GM18517 (cell line): ENCODE measurements at regions not wholly inside any gene's neighbourhood (a gene's known extent, or its start where the extent isn't known, plus 50 kb on each side); places are given as distances from the start of the nearest gene placed in this dataset.
"Not testable (repeated sequence)": the region's sequence is repeated elsewhere in the genome, so short reads cannot be mapped to it uniquely, and the experiment has no call there.

Experiments used
- ATAC-seq: cut with Tn5 transposase; IDR thresholded peaks from one replicate; pipeline ENCODE4 v1.9.1; 2021; ENCODE audit warnings: mild to moderate bottlenecking, moderate library complexity; ENCODE audit not compliant: unreplicated experiment

DNA sequence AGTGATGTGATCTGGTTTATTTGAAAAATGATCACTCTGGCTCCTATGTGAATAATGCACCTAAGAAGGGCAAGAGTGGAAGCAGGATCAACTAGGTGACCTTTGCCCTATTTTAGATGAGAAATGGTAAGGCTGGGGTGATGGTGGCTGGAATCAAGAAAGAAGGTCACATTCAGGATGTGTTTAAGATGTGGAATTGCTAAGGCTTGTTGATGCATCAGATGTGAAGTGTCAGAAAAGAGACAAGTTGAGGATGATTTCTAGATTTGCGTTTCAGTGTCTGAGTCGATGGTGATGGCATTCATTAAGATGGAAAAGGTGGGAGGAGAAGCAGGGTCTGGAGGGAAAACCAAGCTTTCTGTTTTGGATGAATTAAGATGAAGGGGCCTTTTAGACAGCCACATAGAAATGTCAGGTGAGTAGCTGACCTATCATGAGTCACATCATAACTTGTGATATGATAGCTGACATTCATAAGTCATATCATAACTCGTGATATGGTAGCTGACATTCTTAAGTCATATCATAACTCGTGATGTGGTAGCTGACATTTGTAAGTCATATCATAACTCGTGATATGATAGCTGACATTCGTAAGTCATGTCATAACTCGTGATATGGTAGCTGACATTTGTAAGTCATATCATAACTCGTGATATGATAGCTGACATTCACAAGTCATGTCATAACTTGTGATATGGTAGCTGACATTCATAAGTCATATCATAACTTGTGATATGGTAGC lies 101.2 kb upstream of the SEC11C start:
- ATAC-seq, result no peak

DNA sequence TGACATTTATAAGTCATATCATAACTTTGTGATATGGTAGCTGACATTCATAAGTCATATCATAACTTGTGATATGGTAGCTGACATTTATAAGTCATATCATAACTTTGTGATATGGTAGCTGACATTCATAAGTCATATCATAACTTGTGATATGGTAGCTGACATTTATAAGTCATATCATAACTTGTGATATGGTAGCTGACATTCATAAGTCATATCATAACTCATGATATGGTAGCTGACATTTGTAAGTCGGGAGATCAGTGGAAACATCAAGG lies 100.7 kb upstream of the SEC11C start:
- not testable (repeated sequence) for ATAC-seq

- no peak for ATAC-seq
Observed at GRCh38 chr18:59039449-59039848, 100.2 kb upstream of the SEC11C start.

DNA sequence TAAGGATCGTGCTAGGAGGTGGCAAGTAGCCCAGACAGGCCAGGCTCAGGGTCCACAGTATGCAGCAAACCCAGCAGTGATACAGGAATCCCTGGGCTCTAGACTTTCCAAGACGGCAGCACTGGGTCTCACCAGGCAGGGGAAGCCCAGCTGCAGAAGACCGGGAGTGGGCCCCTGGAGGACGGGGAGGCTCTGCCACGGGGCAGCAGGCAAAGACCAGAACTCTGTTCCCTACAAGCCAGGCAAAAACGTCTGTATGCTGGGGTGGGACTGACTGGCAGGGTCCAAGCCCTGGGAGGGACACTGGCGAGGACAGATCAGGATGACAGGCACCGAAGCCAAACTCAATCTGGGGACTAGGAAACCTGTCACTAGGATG lies 98.9 kb upstream of the SEC11C start:
- no peak for ATAC-seq

- ATAC-seq, result no peak
Observed at GRCh38 chr18:59041296-59041695, 98.4 kb upstream of the SEC11C start.

- ATAC-seq, result no peak
Observed at GRCh38 chr18:59041819-59042815, 97.6 kb upstream of the SEC11C start.

DNA sequence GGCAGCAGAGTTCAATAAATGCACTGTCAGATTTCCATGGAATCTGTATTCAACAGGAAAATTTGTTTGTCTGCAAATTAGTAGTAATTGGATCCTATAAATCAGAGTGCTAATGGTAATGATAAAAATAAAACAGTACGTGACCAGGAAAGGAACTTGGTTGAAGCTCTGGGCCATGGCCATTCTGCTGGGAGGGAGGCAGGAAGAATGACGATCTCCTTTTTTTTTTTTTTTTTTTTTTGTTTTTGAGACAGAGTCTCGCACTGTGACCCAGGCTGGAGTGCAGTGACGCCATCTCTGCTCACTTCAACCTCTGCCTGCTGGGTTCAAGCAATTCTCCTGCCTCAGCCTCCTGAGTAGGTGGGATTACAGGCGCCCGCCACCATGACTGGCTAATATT lies 94.8 kb upstream of the SEC11C start:
- no peak for ATAC-seq

DNA sequence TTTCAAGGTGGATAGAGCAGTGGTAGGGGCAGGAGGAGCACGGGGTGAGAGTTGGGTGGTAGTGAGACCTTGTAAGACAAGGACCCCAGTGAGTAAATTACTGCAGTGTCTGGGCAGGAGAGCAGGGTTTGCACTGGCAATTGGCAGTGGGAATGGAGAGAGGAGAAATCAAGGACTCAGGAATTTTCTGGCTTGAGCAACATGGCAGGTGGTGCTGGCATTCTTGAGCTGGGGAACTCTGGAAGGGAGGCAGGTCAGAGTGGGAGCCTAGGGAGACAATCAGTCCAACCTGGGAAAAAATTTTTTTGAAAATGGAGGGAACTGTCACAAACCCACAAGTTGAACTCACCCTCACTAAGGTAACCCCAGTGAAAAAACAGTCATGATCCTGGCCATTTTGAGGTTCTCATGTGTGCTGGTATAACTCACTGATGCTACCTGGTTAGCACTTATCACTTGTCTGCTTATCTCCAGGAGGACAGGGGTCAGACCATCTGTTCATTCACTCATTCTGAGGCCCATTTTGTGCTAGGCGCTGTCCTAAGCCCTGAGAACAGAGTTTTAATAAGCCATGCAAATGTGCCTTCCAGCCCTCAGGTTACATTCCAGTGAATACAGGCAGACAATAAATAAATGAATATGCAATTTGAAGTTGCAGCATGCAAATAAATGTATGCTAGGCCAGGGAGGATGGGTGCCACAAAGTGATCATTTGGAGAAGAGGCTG lies 92.2 kb upstream of the SEC11C start:
- ATAC-seq, result no peak

GRCh38 chr18:59048048-59048363 lies 91.7 kb upstream of the SEC11C start:
- no peak for ATAC-seq

DNA sequence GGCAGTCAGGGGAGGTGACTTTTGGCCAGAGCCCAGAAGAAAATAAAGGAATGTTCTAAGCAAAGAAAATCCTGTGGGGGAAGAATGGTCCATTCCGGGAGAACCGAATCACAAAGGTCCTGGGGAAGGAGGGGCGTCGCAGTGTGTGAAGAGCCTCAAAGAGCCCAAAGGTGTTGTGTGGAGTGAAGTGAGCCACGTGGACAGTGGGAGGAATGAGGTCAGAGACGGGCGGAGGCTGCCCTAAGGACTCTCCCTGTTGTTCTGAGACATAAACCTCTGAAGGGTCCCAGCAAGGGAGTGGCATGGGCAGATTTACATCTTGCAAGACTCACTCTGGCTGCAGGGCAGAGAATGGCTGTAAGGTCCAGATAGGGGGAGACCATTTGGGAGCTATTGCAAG lies 91.3 kb upstream of the SEC11C start:
- ATAC-seq, result no peak

GRCh38 chr18:59049721-59050660 lies 89.7 kb upstream of the SEC11C start:
- ATAC-seq, result no peak

DNA sequence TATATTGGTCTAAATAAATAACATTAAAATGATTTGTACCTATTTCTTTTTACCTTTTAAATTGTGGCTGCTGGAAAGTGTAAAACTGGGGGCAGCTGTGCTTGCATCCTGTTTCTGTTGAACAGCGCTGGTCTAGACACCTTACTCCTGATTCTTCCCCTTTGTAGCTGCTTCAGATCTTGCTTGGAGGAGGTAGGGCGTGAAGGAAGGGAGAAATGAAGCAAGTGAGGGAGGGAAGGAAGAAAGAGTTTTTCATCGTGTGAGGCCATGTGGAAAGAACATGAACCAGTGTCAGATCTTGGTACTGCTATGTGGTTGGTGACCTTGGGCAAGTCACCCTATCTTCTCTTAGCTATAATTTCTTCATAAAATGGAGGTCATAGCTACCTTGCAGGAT lies 89.0 kb upstream of the SEC11C start:
- ATAC-seq, result no peak

- no peak for ATAC-seq
Observed at GRCh38 chr18:59051470-59052165, 88.1 kb upstream of the SEC11C start.

DNA sequence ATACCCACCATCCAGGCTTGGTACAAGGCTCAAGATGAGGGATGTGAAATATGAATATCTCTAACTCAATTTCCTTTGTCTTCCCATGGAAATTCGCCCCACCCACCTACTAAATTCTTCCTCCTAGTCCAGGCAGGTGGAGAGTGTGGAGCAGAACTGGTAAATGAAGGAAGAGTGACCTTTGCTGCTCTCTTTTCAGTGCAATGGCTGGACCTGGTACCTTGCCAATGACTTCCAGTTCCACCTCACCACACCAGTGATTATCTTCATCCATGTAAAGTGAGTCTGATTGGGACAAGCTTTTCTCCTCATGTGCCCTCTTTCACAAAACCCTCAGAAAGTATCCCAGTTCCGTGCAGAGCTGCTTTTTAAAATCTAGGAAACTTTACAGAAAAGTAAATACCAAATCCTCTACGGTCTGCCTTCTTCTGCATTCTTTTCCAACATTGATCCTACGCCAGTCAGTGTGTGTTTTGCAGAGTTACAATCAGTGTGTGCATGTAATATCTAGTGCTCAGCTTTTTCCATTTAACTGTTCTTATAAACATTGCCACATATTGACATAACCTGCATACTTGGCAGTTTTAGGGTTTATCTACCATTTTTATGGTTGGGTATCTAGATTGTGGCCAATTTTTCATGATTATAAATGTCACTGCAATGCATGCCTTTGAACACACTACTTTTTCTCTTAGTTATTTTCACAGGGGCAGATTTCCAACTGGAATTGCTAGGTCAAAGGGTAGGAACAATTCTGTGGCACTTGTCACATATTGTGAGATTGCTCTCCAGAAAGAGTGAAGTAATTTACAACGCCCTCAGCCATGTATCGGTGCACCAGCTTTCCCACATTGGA lies 86.5 kb upstream of the SEC11C start:
- no peak for ATAC-seq

- no peak for ATAC-seq
Observed at GRCh38 chr18:59054496-59055287, 85.0 kb upstream of the SEC11C start.

DNA sequence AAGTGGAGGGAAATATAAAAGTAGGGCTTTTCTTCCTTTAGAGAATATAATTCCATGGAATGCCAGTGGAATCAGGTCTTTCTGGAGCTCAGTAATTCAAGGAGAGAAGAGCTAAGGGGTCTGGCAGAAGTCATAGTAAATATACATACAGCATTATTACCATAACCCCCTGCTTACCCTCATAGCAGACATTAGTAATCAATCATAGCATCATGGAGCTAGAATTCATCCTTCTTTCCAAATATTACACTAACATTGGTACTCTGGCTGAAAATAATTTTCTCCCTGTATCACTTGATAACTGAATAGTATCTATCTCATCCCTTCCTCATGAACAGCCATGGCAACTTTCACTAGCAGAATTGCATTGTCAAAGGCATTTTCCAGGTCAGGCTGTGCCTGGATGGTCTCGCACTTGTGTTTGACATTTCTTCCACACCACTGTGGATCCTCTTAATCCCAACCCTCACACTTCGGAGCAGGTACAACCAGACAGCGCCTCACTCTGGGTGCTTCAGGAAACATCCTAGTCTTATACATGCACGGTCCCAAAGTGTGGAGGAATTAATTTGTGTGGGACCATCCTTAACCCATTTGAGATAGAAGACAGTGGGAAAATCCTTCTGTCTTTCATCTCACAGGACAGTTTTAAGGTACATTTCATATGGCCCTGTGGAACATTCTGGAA lies 84.2 kb upstream of the SEC11C start:
- no peak for ATAC-seq

DNA sequence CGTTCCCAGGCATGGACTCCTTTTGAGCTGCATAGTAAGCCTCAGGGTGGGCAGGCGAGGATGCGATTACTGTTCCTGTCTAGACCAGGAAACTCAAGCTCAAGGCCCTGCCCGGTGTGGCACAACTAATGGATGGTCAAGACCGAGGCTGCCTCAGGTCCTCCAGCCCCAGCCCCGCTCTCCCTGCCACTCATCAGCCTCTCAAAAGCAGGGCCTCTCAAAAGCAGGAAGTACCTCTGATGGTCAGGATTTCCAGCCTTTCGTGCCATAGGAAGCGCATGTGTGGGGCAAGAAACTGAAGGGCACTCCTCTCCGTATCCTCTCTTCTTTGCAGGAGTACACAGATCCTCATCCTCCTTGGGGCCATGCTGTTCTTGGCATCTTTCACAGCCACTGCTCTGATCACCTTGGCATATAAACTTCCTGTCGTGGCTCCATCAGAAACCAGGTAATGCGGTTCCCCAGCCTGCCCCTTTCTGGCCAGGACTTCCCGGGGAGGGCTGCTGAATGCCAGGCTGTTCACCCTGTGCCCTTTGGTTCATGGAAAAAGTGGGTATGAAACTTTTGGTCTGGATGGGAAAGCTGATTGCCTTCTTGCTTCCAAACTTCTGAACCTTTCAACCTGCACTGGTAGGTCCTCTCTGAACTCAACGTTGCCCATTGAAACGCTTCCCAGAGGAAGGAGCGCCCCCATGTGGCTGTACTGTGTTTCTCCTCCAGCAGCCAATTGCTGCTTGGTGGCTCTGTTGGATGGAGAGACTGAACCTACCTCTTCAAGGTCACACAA lies 82.8 kb upstream of the SEC11C start:
- ATAC-seq, result no peak
